HG03575 (cell line): ENCODE measurements at regions not wholly inside any gene's neighbourhood (a gene's known extent, or its start where the extent isn't known, plus 50 kb on each side); places are given as distances from the start of the nearest gene placed in this dataset.
"Not testable (repeated sequence)": the region's sequence is repeated elsewhere in the genome, so short reads cannot be mapped to it uniquely, and the experiment has no call there.

Source experiments
- ATAC-seq: cut with Tn5 transposase; IDR thresholded peaks from one replicate; pipeline ENCODE4 v1.9.1; 2021; ENCODE audit not compliant: unreplicated experiment, insufficient number of reproducible peaks, low FRiP score; ENCODE audit errors: extremely low read depth

DNA sequence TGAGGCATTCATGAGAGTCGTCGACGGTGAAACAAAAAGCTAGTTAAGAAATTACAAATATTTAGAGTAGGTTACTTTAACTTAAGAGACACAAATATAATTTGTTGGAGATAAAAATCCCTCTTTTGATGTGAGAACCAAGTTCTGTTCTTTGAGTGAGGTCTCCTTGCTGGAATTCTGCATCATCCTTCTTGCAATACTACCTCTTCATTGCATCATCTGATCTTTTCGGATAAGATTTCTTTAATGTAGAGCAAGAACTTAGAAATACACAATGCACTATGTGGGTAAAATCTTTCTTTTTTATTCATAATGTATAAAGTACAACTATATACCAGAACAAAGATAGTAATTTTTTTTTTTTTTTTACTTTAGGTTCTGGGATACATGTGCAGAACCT is 118.4 kb downstream of the ARL4C start:
- no peak for ATAC-seq

DNA sequence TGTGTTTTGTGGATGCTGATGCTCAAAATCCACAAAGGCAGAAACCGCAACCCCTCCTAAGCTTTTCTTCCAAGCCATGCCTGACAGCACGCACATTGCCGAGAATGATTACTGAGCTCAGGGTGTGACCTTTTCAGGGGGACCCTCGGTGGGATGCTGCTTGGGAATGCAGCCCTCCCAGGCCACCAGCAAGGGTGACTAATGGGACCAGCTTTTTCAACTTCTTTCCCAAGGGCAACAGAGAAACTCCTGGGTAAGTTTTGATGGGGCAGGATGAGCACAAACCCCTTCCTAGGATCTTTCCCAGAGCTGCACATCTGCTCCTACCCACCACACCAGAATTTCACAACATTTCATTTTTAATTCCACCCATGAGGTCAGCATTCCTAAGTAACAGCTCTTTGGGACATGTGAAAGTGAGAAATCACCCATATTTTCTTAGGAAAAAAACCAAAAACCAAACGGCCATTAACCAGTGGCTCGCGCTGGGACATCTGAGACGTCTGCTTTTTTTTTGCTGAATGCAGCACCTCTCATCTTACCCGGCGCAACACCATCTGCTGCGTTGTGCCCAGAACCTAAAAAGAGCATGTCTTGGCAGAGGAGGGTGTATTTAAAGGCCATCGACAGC is 119.0 kb downstream of the ARL4C start:
- ATAC-seq = no peak

DNA sequence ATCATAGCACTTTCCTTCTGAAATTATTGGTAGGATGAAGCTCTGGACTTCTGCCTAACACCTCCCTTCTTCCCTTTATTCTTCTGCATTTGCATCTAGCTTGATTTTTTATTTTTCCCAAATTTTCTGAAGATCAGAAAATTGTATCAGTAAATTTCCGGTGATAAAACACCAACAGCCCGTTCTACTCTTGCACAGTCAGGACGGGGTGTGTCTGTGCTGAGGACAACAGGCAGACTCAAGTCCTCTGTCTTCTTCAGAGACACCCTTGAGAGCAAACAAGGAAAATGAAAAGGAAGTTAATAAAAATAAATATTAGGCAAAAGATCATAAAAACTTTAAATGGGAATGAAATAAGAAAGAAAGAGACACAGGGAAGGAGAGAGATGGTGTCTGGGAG is 120.7 kb downstream of the ARL4C start:
- ATAC-seq = no peak

DNA sequence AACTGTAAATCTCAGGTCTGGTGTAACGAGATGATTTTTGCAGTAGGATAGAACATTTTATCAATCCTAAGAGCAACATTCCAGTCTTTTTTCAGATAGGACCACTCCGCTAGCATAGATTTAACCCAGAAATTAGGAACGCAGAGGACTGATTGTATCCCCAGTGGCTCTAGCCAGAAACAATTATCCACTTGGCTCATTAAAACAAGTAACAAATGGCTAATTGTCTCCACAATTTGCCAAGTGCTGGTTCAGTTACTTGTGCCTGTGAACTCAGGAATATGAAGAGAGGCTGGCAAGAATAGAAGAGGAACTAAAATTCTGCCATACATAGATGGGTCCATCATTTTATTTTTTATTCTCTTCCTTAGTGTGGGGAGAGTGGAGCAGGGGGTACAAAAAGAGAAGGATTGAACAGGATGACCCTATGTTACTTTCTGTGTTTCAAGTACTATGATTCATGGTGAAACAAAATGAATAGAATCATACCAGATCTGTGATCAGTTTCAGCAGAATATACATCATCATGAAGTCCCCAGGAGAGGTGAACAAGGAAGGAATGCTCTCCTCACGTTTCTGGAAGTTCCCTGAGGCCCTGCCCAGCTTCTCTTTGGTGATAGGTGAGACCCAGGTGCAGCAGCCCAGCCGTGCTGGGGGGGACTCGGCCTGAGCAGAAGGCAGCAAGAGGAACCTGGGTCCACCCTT is 121.6 kb downstream of the ARL4C start:
- no peak for ATAC-seq

DNA sequence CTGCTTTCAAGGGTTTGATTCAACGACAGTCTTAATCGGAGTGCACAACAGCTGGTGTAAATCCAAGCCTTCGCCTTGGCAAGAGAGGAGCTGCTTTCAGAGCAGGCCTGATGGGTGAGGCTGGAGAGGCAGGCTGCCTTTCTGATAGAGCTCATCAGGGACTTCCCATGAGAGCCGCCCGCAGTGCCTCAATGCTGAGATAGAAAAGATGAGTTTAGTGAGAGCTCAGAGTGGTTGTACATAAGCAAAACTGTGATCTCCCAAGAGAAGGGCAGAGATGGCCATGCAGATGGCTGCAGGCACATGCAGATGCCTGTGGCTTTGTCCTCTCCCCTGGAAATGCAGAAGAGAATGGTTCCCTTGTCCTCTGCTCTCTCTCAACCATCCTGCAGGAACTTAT is 122.1 kb downstream of the ARL4C start:
- no peak for ATAC-seq

DNA sequence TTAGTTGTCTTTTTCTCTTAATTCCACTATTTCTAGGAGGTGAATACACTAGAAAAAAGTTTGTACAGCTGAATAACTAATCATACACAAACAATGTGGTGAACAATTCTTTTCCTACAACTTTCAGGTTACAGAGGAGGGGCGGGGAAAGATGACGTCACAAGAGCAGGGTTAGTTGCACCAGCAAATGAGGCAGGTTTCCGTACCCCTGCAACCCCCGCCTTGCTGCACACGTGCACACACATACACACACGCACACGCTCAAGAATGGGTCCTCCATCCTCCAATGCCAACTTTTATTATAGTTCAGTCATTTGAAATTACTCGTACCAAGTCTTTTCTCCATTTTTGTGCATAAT is 122.8 kb downstream of the ARL4C start:
- ATAC-seq = no peak

DNA sequence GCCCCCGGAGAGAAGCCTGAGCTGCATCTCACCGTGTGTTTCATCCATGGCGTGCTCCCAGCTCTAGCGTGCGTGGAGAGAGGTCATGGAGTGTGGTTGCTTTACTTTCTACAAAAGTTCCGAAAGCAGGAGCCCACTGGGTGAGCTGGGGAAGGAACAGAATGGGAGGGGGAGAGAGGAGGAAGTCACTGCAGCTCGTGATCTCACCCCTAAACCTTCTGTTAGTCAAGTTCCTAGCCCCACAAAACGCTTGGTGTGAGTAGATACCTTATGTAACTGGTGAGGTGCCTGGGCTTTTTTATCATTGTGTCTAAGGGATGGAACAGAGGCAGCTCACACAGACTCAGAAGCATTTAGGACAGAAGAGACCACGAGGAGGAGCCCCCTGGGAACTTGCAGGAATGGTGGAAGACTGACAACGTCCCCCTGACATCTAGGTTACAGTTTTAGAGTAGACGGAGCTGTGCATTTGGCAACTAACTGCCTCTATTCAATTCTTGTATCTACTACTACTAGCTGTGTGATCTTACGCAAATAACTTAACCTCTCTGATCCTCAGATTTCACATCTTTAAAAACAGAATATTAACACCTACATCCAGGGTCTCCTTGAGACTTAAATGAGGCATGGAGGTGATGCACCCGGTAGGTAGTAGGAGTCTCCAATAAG is 123.3 kb downstream of the ARL4C start:
- no peak for ATAC-seq

DNA sequence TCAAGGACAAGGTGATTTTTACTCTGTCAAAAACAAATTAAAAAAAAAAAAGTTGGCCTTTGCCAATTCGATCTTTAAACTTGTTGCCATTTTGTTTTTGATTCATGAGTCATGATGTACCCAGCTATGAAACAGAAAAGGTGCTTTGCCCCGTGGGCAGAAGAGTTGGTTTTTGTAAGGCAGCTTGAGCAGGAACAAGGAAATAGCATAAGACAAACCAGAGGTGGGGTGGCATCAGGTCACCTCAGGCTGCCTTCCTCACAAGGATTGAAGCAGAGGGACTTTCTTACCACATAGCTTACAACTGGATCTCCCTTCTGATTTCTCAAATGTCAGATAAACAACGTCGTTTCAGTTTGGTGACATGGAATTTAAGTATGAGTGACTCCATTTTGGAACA is 123.8 kb downstream of the ARL4C start:
- ATAC-seq = no peak

DNA sequence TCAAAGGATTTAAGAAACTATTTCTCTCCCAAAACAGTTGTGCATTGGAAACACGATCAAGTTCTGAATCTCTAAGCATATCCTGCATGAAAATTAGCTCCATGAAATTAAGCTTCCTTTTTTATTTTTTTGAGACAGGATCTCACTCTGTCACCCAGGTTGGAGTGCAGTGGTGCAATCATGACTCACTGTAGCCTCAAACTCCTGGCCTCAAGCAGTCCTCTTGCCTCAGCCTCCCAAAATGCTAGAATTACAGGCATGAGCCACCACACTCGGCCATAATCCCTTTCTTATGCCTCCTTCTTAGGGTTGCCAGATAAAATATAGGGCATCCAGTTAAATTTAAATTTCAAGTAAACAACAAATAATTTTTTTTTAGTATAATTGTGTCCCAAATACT is 124.4 kb downstream of the ARL4C start:
- ATAC-seq = no peak

DNA sequence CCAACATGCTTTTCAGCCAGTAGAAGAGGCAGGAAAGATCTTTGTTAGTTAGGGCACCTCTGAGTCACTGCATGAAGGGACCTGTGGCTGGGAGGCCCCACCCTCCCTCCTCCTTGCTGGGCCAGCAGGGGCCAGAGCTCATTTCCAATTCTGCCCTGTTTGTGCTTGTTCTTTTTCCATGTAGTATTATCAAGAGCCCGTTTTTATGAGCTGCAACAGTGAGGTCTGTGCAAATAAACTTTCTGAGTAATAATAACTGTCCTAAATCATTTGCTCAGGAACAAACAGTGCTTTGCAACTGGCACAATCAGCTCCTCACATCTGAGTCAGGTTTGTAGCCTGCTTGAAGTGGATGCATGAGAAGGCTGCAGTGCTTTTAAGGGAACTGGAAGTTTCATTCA is 128.0 kb downstream of the ARL4C start:
- ATAC-seq = no peak

DNA sequence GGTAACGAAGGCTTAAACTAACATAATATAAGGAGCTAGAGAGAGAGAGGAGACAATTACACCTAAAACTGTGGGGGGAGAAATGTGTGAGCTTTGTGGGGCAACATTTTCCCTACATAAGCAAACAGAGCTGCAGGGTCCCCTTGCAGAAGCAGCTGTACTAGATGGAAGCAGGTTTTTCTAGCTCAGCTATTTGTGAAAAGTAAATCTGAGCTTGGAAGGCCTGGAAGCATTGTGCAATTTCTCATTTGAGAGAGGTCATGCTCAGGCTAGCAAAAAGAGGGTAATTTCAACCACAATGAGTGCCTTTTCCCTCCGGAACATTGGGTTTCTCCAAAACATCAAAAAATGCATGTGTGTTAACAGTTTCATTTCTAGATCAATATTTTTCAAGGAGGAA is 130.0 kb downstream of the ARL4C start:
- no peak for ATAC-seq

DNA sequence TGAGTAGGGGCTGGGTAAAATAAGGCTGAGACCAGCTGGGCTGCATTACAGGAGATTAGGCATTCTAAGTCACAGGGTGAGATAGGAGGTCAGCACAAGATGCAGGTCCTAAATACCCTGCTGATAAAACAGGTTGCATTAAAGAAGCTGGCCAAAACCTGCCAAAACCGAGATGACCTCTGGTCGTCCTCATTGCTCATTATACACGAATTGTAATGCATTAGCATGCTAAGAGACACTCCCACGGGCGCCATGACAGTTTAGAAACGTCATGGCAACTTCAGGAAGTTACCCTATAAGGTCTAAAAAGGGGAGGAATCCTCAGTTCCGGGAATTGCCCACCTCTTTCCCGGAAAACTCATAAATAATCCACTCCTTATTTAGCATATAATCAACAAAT is 132.2 kb downstream of the ARL4C start:
- no peak for ATAC-seq

DNA sequence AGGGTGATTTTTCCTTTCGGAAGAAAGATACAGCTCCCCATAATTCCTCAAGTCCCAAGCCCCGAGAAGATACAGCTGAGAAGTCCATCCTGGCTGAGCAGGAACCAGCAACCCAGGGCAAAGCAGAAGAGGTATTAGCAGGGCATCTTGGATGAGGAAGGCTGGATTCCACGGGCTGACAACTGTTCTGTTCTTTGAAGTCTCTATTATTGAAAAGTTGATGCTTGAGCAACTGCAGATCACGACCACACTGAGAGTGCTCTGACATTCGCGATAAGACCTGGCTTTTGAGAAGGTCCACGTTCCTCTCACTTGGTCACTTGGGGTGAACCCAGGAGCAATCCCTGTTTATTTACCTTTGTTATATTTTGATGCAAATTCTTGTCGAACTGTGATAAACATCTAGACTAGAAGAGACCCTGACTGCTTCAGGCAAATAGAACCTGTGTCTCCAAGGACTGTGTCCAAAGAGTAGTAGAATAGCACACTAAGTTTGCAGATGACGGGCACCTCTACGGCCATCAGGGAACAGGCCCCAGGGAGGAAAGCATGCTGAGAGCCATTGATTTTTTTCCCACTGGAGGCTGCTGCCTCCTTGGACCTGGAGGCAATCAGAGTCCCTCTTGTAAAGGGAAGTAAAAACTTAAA is 133.1 kb downstream of the ARL4C start:
- ATAC-seq = no peak

DNA sequence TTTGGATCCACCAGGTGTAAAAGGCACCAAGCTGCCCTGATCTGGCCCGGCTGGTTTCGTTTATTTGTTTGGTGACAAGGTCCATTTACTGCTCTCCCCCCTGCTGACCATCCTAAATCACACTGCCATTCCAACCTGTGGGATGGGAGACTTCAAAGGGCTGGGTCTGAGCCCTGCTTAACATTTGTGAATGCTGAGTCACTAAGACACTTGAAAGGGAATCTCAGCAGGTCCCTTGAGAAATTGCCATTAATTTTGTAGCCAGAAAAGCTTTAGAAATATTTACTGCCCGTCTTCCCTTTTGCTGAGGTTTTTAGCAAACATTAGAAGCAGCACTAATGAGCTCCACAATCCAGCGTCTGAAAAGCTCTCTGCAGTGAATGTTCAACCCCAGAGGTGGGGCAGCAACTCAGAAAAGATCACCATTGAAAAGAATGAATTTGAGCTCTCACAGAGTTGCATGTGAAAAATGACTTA is 133.8 kb downstream of the ARL4C start:
- no peak for ATAC-seq

DNA sequence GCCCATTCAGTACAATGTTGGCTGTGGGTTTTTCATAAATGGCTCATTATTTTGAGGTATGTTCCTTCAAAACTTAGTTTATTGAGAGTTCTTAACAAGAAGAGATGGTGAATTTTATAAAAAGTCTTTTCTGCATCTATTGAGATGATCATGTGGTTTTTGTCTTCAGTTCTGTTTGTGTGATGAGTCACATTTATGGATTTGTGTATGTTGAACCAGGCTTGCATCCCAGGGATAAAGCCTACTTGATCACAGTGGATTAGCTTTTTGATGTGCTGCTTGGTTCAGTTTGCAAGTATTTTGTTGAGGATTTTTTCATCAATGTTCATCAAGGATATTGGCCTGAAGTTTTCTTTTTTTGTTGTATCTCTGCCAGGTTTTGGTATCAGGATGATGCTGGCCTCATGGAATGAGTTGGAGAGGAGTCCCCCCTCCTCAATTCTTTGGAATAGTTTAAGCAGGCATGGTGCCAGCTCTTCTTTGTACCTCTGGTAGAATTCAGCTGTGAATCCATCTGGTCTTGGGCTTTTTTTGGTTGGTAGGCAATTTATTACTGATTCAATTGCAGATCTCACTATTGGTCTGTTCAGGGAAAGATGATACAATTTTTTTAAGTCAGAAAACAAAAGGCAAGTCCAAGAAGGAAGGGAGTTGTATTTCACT is 136.4 kb downstream of the ARL4C start:
- ATAC-seq = not testable (repeated sequence)

DNA sequence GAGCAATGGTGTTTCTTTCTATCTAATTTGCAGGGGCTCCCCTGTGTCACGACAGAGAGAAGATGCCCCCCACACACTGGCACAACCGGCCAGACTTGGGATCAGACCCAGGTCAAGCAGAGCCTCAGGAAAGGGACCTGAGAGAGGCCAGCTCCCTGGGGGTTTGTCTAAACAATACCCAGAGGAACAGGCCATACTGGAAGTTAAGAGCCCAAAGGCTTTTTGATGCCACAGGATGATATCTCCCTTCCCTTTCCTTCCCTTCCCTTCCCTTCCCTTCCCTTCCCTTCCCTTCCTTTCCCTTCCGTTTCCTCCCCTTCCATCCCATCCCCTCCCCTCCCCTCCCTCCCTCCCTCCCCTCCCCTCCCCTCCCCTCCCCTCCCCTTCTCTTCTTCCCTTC is 139.2 kb downstream of the ARL4C start:
- no peak for ATAC-seq

DNA sequence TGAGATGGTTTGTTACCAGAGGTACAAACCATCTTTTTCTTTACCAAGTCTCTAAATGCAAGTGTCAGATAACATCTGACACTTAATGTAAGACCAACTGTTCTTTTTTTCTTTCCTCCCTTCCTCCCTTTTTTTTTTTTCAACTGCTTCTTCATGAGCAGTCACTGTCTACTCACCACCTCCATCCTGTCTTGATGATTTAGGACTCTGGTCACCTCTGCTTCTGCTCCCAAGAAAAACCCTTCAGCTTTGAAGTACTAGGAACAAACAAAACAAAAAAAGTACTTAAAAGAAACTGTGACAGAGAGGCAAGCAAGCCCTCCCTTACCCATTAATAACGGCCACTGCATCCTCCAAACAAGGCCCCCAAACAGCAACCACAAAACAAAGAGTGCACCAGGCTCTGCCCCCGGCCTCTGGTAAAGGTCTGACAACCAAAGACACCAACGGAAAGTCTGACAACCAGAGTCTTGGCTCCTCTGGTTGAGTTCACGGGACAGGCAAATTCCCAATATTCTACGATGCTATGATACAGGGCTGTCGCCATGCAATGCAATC is 141.0 kb downstream of the ARL4C start:
- ATAC-seq = no peak

DNA sequence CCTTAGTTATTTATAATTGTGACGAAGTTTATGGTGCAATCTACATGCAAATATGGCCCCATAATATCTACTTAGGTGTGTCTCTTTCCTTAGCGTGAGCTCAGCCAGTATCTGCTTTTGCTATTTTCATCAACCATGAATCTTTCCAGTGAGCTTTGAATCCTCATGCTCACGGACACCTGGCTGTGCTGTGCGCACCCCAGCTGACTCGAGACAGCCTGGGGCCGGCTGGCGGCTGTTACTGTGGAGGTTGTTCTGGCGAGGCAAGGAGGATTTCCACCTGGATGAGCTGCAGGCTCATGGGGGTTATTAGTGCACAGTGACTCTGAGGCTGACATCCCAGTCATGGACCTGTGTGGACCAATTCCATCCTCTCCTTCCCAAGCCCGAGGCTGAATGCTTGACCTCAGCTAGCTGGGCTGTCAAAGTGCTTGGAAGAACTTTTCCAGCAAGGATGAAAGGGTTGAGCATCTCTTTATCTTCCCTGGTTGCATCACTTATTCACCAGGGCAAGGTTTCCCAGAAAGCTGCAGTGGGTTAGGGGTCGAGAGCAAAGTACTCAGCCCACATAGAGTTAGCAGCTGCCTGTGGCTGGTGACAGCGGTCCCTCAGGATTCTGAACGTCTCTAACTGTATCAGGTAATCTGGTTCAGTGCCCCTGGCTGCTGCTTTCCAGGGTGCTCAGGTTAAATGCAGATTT is 141.7 kb downstream of the ARL4C start:
- no peak for ATAC-seq

DNA sequence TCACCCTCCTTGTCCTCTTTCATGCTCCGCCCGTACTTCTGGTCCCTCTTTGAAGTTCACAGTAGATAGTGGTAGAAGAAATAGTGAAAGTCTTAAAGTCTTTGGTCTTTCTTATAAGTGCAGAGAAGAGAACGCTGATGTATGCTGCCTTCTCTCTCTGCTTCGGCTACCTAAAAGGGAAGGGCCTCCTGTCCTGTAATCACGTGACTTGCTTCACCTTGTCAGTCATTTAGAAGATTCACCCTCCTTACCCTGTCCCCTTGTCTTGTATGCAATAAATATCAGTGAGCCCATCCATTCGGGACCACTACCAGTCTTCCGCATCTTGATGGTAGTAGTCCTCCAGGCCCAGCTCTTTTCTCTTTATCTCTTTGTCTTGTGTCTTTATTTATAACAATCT is 144.6 kb downstream of the ARL4C start:
- ATAC-seq = no peak
